Stimulated activated CD4-positive, alpha-beta T cell treated with anti-CD3 and anti-CD28 coated beads, Interleukin-4, amount 100 ng/mL, for 24 hours (primary cell): ENCODE measurements at regions not wholly inside any gene's neighbourhood (a gene's known extent, or its start where the extent isn't known, plus 50 kb on each side); places are given as distances from the start of the nearest gene placed in this dataset.

Experiments
- DNase-seq: peaks from one replicate; pipeline ENCODE4 v3.0.0-alpha.2; 2020

GRCh38 chr12:87141091-87141490, 884.9 kb upstream of the MGAT4C start:
- no peak for DNase-seq

- DNase-seq = no peak
Measured at GRCh38 chr12:87140262-87140661, 884.1 kb upstream of the MGAT4C start.

GRCh38 chr12:87137220-87137619, 881.0 kb upstream of the MGAT4C start:
- no peak for DNase-seq

GRCh38 chr12:87136330-87136976, 880.3 kb upstream of the MGAT4C start:
- no peak for DNase-seq

- DNase-seq = no peak
Measured at GRCh38 chr12:87127272-87127671, 871.1 kb upstream of the MGAT4C start.

- DNase-seq = no peak
Measured at GRCh38 chr12:87121896-87122295, 865.7 kb upstream of the MGAT4C start.

- no peak for DNase-seq
Measured at GRCh38 chr12:87120440-87120839, 864.2 kb upstream of the MGAT4C start.

- no peak for DNase-seq
Measured at GRCh38 chr12:87119713-87120112, 863.5 kb upstream of the MGAT4C start.

GRCh38 chr12:87117526-87117925, 861.3 kb upstream of the MGAT4C start:
- no peak for DNase-seq

GRCh38 chr12:87116780-87117179, 860.6 kb upstream of the MGAT4C start:
- DNase-seq = no peak

GRCh38 chr12:87112571-87113345, 856.6 kb upstream of the MGAT4C start:
- DNase-seq = no peak

GRCh38 chr12:87107766-87108165, 851.6 kb upstream of the MGAT4C start:
- no peak for DNase-seq

GRCh38 chr12:87107270-87107669, 851.1 kb upstream of the MGAT4C start:
- DNase-seq = no peak

- DNase-seq = no peak
Measured at GRCh38 chr12:87096082-87096585, 839.9 kb upstream of the MGAT4C start.

- DNase-seq = no peak
Measured at GRCh38 chr12:87094356-87094755, 838.2 kb upstream of the MGAT4C start.

- no peak for DNase-seq
Measured at GRCh38 chr12:87092421-87092820, 836.2 kb upstream of the MGAT4C start.

- no peak for DNase-seq
Measured at GRCh38 chr12:87086118-87086891, 830.1 kb upstream of the MGAT4C start.

GRCh38 chr12:87085286-87085685, 829.1 kb upstream of the MGAT4C start:
- no peak for DNase-seq

GRCh38 chr12:87082756-87083155, 826.6 kb upstream of the MGAT4C start:
- DNase-seq = no peak

- DNase-seq = no peak
Measured at GRCh38 chr12:87074781-87075180, 818.6 kb upstream of the MGAT4C start.

GRCh38 chr12:87066326-87066725, 810.1 kb upstream of the MGAT4C start:
- DNase-seq = no peak

GRCh38 chr12:87059231-87059630, 803.0 kb upstream of the MGAT4C start:
- DNase-seq = no peak

GRCh38 chr12:87054226-87054625, 798.0 kb upstream of the MGAT4C start:
- no peak for DNase-seq

- no peak for DNase-seq
Measured at GRCh38 chr12:87051621-87052020, 795.4 kb upstream of the MGAT4C start.
